HG02759 (cell line): ENCODE measurements at regions not wholly inside any gene's neighbourhood (a gene's known extent, or its start where the extent isn't known, plus 50 kb on each side); places are given as distances from the start of the nearest gene placed in this dataset.

Experiments used
- ATAC-seq: cut with Tn5 transposase; IDR thresholded peaks from one replicate; pipeline ENCODE4 v1.9.1; 2021; ENCODE audit warnings: mild to moderate bottlenecking, moderate library complexity; ENCODE audit not compliant: unreplicated experiment

DNA sequence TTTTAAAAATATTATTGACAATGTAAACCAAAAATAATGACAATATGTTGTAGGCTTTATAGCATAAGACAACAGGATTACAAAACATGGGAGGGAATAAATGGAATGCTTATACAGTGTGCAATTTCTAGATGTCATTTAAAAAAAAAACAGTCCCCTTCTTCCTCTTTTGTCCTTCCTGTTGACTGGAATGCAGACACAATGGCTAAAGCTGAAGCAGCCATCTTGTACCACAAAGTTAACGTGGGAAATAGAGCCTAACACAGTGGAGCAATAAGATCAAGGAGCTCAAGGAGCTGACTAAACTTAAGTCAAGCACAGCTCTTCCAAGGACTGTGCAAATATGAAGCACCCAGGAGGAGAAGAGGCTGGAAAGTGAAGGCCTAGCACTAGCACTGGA, 208.1 kb downstream of the ARHGAP12 start:
- no peak for ATAC-seq

DNA sequence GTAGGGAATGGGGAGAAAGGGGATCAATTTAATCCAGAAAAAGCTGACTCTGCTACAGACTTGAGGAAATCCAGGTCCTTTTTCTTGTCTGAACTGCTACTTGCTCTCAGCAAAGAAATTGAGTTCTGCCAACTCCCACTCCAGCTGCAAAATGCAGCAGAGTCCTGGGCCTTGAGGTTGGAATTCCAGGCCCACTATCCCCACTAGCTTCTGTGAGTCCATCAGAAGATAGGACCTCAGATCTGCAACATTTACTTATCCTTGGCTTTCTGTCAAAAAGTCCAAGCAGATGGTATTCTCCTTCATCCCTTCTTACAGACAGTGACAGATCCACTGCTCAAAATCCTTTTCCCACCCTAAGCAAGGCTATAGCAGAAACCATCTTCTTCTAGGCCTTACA, 219.2 kb downstream of the ARHGAP12 start:
- ATAC-seq: no peak

DNA sequence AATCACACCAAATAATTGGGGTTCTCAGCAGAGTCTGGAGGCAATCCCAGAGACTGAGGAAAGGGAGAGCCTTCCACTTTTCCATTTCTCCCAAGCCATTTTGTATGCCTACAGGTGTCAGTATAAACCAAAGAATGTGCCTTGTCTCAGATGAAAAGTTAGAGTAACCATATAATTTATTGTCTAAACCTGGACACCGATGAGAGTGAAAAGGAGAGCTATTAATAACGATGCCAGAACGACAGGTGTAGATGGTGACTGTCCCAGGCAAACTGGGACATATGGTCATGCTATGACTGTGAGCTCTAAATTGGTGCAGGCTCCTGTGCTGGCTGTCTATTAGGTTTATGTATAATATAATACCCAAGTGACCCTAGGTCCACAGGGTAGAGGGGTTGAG, 219.6 kb downstream of the ARHGAP12 start:
- no peak for ATAC-seq

DNA sequence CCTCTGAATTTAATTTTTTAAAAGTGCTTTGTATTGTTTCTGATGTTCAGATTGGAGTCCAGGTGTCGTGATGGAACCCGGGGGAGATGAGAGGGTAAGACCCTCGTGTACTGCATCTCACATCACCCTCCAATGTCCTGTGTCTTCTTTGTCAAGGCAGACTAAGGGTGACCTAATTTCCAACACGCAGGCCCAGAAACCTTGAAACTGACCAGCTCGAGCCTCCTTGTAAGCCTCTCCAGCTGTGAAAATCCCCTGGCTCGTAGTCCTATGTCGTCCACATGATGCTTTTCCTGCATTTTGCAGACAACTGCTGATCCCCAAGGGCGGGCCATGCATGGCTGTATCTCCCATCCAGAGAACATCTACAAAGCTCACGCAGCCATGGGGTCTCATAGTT, 220.2 kb downstream of the ARHGAP12 start:
- no peak for ATAC-seq

DNA sequence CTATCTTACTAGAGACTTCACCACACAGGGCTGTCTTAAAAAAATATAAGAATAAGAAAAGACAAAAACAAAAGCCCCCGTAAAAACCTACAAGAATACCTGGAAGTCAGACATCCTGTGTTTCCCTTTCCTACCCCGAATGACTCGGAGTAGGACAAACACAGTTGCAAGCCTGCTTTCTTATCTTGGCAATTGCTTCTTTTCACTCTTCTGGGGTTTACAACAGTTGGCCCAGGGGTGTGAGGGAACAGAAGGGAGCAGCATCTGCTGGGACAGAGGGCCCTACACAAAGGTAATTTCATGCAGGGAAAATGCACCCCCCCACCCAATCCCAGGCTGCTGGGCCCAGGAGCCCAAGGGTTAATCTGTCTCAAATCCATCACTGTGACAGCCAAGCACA, 220.6 kb downstream of the ARHGAP12 start:
- ATAC-seq: no peak

DNA sequence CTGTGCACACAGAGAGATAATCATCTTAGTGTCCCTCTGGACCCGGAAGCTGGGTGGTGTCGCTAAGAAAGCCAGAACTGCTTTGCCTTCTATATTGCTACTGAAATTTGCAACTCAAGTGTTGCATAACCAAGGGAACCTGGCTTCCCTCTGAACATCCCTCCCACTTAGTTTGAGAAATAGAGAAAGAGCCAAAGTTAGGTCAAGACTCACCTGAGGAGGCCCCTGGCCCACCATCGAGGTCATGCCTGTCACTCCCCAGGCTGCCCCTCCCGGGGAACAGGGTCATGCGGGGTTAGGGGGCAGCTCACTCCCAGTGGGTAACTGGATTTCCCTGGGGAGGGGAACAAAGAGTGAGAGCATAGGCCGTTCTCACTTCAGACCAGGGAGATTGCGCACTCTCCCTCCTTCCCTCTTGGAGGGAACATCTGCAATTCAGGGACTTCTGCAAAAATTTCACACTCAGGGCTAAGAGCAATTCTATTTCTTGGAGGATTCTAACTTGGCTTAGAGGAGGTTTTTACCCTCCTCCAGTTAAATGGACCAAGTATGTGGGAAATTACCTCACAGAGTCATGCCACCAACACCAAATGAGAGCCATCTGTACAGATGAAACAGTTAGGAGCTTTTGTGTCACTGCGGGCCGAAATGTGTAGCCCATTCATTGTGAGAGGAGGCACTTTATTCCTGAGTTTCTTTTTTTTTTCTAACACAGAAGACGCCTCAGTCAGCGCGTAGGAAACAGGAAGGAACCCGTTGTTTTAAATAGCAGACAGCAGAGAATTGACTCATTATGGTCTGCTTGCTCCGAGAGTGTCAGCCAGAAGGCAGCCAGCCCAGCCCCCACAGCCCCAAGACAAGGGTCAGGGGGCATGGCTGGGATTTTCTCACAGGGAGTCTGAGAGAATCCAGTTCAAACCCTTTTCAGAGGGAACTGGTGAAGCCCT, 221.3 kb downstream of the ARHGAP12 start:
- peak; percentile 87 for ATAC-seq

- no peak for ATAC-seq
Measured at GRCh38 chr10:31706464-31707092, 222.1 kb downstream of the ARHGAP12 start.

GRCh38 chr10:31705136-31705535, 223.5 kb downstream of the ARHGAP12 start:
- ATAC-seq: no peak

- ATAC-seq: no peak
Measured at GRCh38 chr10:31704195-31704594, 224.4 kb downstream of the ARHGAP12 start.

- ATAC-seq: no peak
Measured at GRCh38 chr10:31702954-31703353, 225.7 kb downstream of the ARHGAP12 start.

GRCh38 chr10:31702005-31702404, 226.6 kb downstream of the ARHGAP12 start:
- peak; percentile 42 for ATAC-seq

- ATAC-seq: peak; percentile 23
Measured at GRCh38 chr10:31701546-31701945, 227.1 kb downstream of the ARHGAP12 start.

- no peak for ATAC-seq
Measured at GRCh38 chr10:31700181-31700611, 228.4 kb downstream of the ARHGAP12 start.

GRCh38 chr10:31698181-31698830, 230.3 kb downstream of the ARHGAP12 start:
- no peak for ATAC-seq

DNA sequence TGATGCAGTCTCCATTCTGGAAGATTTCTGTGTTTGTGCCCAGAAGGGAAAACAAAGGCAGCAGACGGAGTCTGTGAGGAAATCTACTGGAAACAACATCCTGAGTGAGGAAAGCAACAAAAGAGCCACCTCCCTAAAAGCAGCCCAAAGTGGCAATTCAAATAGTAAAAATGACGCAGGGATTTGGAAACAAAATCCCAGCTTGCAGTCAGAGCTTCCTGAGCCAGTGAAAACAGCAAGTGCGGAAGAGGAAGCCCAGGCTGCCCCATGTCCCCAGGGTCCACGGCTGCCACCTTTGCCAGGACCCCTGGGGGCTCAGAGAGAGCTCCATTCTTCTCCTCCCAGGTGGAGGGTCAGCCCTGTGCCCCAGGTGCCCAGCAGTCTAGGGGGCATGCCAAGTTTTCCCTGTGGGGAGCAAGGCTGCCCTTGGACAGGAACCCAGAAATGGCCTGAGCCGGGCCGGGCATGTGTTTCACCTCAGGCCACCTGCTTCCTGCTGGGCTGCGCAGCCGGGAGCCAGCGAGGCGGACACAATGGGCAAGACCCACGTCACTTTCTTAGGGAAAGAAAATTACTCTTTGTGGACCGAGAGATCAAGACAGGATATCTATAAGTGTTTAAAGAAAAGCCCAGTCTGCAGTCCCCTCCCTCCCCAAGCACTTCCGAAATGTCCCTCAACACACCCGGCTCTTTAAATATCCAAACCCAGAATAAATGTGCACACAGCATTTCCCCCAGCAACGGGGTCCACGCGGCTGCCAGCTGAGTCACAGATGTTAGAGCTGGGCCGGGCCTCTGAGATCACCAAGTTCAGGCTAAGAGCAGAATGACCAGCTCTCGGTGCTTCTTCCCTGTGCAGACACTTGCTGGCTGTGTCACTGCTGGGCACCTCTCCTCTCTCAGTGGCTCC, 231.1 kb downstream of the ARHGAP12 start:
- ATAC-seq: no peak

- ATAC-seq: no peak
Measured at GRCh38 chr10:31694929-31695837, 233.4 kb downstream of the ARHGAP12 start.

DNA sequence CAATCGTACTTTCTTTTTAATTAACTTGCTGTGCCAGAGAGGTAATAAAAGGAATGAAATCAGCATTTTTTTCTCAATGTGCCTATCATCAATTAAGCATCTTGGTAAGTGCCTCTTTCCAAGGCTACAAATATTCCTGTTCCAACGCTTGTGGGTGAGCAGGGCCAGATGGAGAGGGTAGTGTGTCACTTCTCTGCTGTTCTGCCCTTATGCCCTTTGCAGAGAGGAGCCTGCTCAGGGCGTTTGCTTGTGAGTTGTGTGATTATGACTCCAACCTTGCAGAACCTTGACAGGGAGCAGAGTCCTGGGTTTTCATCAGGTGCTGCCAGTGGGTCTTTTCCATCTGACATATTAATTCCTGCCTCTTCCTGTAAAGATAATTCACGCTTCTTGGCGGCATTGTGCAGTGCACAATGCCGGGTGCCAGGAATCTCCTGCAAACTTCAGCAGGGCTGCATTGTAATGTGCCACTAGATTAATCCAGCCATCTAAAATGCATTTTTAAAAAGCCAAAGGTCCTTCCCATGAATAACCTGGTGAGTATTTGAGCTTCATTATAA, 234.4 kb downstream of the ARHGAP12 start:
- ATAC-seq: no peak

DNA sequence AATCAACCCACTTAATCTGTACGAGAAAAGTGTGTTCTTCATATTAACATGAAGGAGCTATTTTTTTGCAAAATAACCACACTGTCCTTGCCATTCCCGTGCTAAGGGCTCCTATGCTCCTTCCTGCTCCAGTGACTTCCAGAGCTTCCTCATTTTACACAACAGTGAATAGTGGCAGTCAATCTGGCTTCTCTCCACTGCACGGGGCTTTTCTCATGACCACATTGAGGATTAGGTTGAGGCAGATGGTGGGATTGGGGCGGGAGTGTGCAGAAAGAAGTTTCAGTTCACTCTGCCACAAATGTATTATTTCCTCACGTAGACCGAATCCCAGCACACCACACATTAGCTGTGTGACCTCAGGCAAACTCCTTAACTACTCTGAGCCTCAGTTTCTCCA, 235.1 kb downstream of the ARHGAP12 start:
- no peak for ATAC-seq

DNA sequence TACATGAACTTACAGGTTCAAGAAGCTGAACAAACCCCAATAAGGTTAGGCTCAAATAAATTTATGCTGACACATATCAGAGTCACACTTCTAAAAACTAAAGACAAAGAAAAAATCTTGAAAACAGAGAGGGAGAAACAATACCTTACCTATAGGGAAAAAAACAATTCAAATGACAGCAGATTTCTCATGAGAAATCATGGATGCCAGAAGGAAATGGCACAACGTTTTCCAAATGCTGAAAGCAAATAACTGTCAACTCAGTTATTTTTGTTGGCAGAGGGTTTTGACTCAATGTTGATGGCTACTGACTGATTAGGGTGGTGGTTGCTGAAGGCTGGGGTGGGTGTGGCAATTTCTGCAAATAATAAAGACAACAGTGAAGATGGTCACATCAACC, 239.4 kb downstream of the ARHGAP12 start:
- ATAC-seq: no peak
